ENCODE measurements at regions not wholly inside any gene's neighbourhood (a gene's known extent, or its start where the extent isn't known, plus 50 kb on each side); places are given as distances from the start of the nearest gene placed in this dataset.
A peak's percentile ranks its signal among the peaks of the same experiment; 100 is the strongest.

GRCh38 chr4:149266301-149266700 lies 549.3 kb downstream of the IQCM start:
- TF ChIP-seq CTCF (IDR thresholded peaks at IDR 0.05): no peak
- Mint-ChIP-seq H3K27me3 (ENCODE audit: insufficient read depth) (0 out of 2 replicates have a peak, but pooled peaks cover 1% of the 10 kb centered on the region), H3K4me1 (ENCODE audit: low read depth) (no peaks in the 10 kb centered on the region), H3K27ac (no peak overlapping the region), H3K4me3 (no peak overlapping the region), H3K9me3 (no peaks in the 10 kb centered on the region), H3K36me3 (ENCODE audit: low read depth) (no peaks in the 10 kb centered on the region)
- DNase-seq: no peak

DNA sequence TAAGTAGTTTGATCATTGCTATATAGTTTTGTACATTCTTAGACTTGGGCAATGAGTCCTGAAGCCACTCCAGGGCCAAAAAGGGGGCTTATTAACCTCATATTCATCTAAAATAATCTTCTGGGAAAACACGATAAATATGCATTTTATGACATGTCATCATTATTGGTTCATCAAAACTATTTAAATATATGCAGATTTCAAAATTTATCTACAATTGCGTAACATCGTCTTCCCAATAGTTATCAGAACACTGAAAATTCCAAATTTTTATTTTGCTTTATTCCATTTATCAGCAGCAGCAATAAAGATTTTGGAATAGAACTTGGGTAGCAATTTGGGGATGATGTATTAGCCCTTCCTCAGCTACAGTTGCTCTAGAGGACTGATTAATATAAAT lies 550.0 kb downstream of the IQCM start:
- no peaks in the 10 kb centered on the region for H3K36me3 Mint-ChIP-seq (ENCODE audit: low read depth)
- 0 out of 2 replicates have a peak, but pooled peaks cover 1% of the 10 kb centered on the region for H3K27me3 Mint-ChIP-seq (ENCODE audit: insufficient read depth)
- H3K4me3 Mint-ChIP-seq: no peak overlapping the region
- no peak for TF ChIP-seq CTCF (IDR thresholded peaks at IDR 0.05)
- DNase-seq: no peak
- no peaks in the 10 kb centered on the region for H3K4me1 Mint-ChIP-seq (ENCODE audit: low read depth)
- no peaks in the 10 kb centered on the region for H3K9me3 Mint-ChIP-seq
- H3K27ac Mint-ChIP-seq: no peak overlapping the region

DNA sequence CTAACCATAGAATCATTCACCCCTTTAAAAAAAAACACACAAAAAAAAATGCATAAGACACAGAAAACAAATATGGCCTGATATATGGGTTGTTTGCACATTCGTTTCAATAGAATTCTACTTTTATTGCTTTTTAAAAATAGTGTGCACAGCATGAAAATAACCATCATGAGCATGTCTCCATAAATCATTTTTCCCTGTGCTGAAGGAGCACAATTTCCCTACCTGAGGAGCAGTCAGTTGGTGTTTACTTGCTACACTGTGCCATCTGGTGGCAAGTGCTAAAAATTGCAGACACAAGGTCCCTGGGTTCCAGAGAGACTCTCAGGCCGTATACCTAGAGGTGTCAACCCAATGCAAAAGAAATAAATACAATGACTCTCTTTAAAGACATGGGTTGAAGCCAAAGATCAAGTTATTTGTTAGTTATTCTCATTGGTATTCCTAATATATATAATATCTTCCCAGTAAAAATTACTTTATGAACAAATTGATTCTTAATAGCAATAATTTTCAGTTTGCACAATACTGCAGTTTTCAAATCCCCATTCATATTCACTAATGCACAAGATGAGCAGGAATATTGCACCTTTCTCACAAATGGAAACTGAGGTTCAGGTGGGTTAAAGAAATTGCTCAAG lies 551.4 kb downstream of the IQCM start:
- Mint-ChIP-seq H3K4me1 (ENCODE audit: low read depth) (no peaks in the 10 kb centered on the region), H3K27ac (no peak overlapping the region), H3K4me3 (no peak overlapping the region), H3K9me3 (no peaks in the 10 kb centered on the region), H3K27me3 (ENCODE audit: insufficient read depth) (0 out of 2 replicates have a peak, but pooled peaks cover 1% of the 10 kb centered on the region), H3K36me3 (ENCODE audit: low read depth) (no peaks in the 10 kb centered on the region)
- DNase-seq: peak; percentile 39
- peak; percentile 88 for TF ChIP-seq CTCF (IDR thresholded peaks at IDR 0.05)

DNA sequence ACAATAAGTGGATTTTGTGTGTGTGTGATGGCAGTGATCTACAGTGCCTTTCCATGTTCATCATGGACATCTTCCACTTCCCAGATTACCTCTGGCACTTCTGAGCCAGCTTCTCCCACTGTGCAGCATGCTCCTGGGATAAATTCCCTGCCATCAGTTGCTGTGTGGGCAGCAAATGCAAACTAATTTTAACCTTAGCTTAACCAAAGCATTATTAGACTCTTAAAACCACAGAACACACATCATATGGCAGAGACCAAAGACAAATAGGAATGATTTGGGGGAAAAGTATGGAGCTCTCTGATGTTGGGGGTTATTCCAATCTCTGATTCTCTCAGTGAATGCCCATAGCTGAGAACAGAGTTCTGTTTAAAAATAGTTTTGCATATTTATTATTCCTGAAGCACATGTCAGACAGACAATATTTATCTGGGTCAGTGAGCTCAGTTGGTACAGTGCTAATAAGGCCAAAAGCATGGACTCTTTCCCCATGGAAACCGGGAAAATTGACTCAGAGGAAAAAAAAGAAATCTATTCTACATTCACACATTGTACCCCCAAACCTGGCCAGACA lies 567.4 kb downstream of the IQCM start:
- H3K9me3 Mint-ChIP-seq: no peaks in the 10 kb centered on the region
- no peaks in the 10 kb centered on the region for H3K4me1 Mint-ChIP-seq (ENCODE audit: low read depth)
- no peak overlapping the region for H3K27ac Mint-ChIP-seq
- no peak for TF ChIP-seq CTCF (IDR thresholded peaks at IDR 0.05)
- DNase-seq: no peak
- no peak overlapping the region for H3K4me3 Mint-ChIP-seq
- H3K27me3 Mint-ChIP-seq (ENCODE audit: insufficient read depth): no peaks in the 10 kb centered on the region
- H3K36me3 Mint-ChIP-seq (ENCODE audit: low read depth): no peaks in the 10 kb centered on the region

DNA sequence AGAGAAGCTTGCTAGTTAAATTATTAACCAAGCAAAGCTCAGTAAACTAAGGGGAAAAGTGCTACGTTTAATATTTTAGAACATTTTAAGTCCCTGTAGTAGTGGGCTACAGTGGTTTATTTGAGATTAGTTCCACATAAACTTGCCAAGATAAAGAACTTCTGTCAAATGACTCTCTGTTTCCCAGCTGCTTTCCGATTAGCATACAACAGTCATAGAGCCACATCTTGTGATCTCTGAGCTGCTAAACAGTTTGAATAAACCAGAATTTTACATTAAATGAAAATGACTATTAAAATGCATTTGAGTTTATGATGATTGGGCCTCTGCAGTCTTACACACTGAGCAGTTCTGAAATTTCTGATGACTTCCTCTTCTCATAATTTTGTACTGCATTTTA lies 568.5 kb downstream of the IQCM start:
- Mint-ChIP-seq H3K27me3 (ENCODE audit: insufficient read depth) (peaks cover under 1% of the 10 kb centered on the region; the same call in 1 of the 2 replicates), H3K4me1 (ENCODE audit: low read depth) (no peaks in the 10 kb centered on the region), H3K4me3 (no peak overlapping the region), H3K9me3 (peaks cover 2% of the 10 kb centered on the region; the same call in 1 of the 2 replicates), H3K36me3 (ENCODE audit: low read depth) (no peaks in the 10 kb centered on the region), H3K27ac (no peak overlapping the region)
- no peak for DNase-seq
- TF ChIP-seq CTCF (IDR thresholded peaks at IDR 0.05): no peak
